Body of pancreas (tissue), 4 donors: ENCODE measurements at regions not wholly inside any gene's neighbourhood (a gene's known extent, or its start where the extent isn't known, plus 50 kb on each side); places are given as distances from the start of the nearest gene placed in this dataset.

Experiments used
- POLR2A ChIP-seq, 3 donors: fragments of 450-650 bp; IDR thresholded peaks; one replicate each; pipeline ENCODE4 v1.6.1; 2016; ENCODE audit warnings: antibody characterized with exemption in 3 of 3, mild to moderate bottlenecking in 2 of 3
- TF ChIP-seq, protein P1 (sequence below), 7 experiments: fragments of 450-650 bp in 4 of 7; fragments of 200-600 bp in 3 of 7; sonication (generic) in 3 of 7; IDR thresholded peaks; one replicate each; pipeline ENCODE4 v1.5.1; 2016 to 2019; ENCODE audit warnings: antibody characterized with exemption in 7 of 7

- TF ChIP-seq, protein P1, sequence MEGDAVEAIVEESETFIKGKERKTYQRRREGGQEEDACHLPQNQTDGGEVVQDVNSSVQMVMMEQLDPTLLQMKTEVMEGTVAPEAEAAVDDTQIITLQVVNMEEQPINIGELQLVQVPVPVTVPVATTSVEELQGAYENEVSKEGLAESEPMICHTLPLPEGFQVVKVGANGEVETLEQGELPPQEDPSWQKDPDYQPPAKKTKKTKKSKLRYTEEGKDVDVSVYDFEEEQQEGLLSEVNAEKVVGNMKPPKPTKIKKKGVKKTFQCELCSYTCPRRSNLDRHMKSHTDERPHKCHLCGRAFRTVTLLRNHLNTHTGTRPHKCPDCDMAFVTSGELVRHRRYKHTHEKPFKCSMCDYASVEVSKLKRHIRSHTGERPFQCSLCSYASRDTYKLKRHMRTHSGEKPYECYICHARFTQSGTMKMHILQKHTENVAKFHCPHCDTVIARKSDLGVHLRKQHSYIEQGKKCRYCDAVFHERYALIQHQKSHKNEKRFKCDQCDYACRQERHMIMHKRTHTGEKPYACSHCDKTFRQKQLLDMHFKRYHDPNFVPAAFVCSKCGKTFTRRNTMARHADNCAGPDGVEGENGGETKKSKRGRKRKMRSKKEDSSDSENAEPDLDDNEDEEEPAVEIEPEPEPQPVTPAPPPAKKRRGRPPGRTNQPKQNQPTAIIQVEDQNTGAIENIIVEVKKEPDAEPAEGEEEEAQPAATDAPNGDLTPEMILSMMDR (IDR thresholded peaks at IDR 0.05), result no peak
- TF ChIP-seq POLR2A (IDR thresholded peaks at IDR 0.05), result no peak
Observed at GRCh38 chr5:14983666-14984441, 112.3 kb upstream of the ANKH start.
